ENCODE measurements at regions not wholly inside any gene's neighbourhood (a gene's known extent, or its start where the extent isn't known, plus 50 kb on each side); places are given as distances from the start of the nearest gene placed in this dataset.

DNA sequence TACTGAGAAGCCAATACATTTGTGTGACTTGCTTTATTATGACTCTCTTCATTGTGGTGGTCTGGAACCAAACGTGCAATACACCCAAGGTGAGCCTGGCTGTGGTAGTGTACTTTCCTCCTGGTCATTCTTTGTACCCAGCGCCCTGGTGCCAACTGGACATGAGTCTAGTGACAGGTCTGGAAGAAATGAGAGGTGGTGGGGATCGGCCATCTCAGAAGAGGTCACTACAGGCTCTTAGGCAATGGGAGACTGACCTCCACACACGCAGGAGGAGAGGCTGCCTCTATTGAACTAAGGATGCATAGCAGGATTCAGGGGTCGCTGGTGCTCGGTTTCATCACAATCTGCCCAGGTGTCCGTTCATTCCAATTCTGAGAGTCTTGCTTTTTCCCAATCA is 56.4 kb upstream of the RTL6 start:
- H3K9me3 ChIP-seq (replicated peaks; ENCODE audit: control insufficient read depth, insufficient read depth, low read length) = no peaks in the 10 kb centered on the region
- H3K4me2 ChIP-seq (ENCODE audit: insufficient read depth, low read length) = no peak overlapping the region
- no peaks in the 10 kb centered on the region for H3K36me3 ChIP-seq (ENCODE audit: control insufficient read depth in 2 of 2, extremely low read depth in 1 of 2, insufficient read depth in 2 of 2, low read length in 2 of 2)
- ChIA-PET CTCF (no interaction called here), POLR2A (no interaction called here)
- H3K79me2 ChIP-seq (ENCODE audit: control insufficient read depth, insufficient read depth, low read length) = no peaks in the 10 kb centered on the region
- DNase-seq (ENCODE audit: low read depth, low spot score) (no peak), FAIRE-seq (no peak)
- no peak overlapping the region for H3K27ac ChIP-seq (ENCODE audit: insufficient read depth, low read depth, low read length)
- BruUV-seq (replicated peaks) = no TSS peak
- H3K27me3 ChIP-seq (ENCODE audit: control insufficient read depth in 2 of 2, insufficient read depth in 2 of 2, low read length in 2 of 2) = no peaks in the 10 kb centered on the region
- no peaks in the 10 kb centered on the region for H3K9me1 ChIP-seq (replicated peaks; ENCODE audit: control insufficient read depth, extremely low read depth, insufficient read depth, low read length)
- dilution Hi-C loops (cut with MboI; ENCODE audit: extremely low pct_ligation_motif_present, low sequenced_read_pairs) (no loop called here), intact Hi-C loops (cut with micrococcal nuclease) (no loop called here)
- no peaks in the 10 kb centered on the region for H3K4me1 ChIP-seq (ENCODE audit: control insufficient read depth, extremely low read depth, insufficient read depth, low read length)
- H2AFZ ChIP-seq (ENCODE audit: low read depth, low read length) = no peak overlapping the region
- H4K20me1 ChIP-seq (replicated peaks; ENCODE audit: control insufficient read depth, extremely low read depth, insufficient read depth, low read length) = no peaks in the 10 kb centered on the region
- TF ChIP-seq GATA2 (IDR thresholded peaks at IDR 0.05; ENCODE audit: insufficient read depth, insufficient read length, low read depth, low read length) = no peak
- TF ChIP-seq FOS (IDR thresholded peaks at IDR 0.05; ENCODE audit: borderline replicate concordance, insufficient read depth, low read length) = no peak
- no peak for TF ChIP-seq JUN (IDR thresholded peaks at IDR 0.05; ENCODE audit: borderline replicate concordance, insufficient read depth, insufficient read length, low read depth)
- TF ChIP-seq, protein P1, sequence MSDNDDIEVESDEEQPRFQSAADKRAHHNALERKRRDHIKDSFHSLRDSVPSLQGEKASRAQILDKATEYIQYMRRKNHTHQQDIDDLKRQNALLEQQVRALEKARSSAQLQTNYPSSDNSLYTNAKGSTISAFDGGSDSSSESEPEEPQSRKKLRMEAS (IDR thresholded peaks at IDR 0.05; ENCODE audit: insufficient read depth, insufficient read length) = no peak
- no peak for TF ChIP-seq POLR2AphosphoS5 (IDR thresholded peaks at IDR 0.05; ENCODE audit: insufficient read depth, low read depth, low read length)
- no peak for TF ChIP-seq CTCF (IDR thresholded peaks at IDR 0.05; ENCODE audit: extremely low read depth in 1 of 2, insufficient read depth in 1 of 2, low read depth in 1 of 2, low read length in 2 of 2)
- TF ChIP-seq POLR2A (IDR thresholded peaks at IDR 0.05; ENCODE audit: low read depth, low read length) = no peak
- no peak overlapping the region for H3K9ac ChIP-seq (replicated peaks; ENCODE audit: extremely low read depth, insufficient read depth, low read length)
- no peak overlapping the region for H3K4me3 ChIP-seq (replicated peaks in 1 of 3; ENCODE audit: insufficient read depth in 1 of 3, low read depth in 1 of 3, low read length in 3 of 3)

Measured in endothelial cell of umbilical vein (primary cell).